ENCODE measurements at regions not wholly inside any gene's neighbourhood (a gene's known extent, or its start where the extent isn't known, plus 50 kb on each side); places are given as distances from the start of the nearest gene placed in this dataset.

DNA sequence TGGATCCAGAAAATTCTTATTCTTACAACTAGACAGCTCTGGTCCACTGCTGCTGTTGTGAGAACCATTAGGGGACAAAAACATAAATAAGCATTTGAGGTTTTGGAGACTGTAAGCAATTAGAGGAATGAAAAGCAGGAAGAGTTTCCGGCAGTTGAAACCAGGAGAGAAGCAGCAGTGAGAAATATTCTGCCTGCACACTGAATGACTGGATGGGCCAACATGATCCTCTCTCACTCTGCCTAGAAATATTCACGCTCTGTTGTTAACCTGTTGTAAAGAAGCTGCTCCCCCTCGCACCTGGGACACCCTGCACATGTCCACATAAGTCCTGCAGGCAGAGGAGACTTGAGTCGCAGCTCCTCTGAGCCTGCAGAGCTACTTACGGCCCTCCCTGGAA lies 60.4 kb upstream of the RNF152 start:
- TF ChIP-seq, protein P1, sequence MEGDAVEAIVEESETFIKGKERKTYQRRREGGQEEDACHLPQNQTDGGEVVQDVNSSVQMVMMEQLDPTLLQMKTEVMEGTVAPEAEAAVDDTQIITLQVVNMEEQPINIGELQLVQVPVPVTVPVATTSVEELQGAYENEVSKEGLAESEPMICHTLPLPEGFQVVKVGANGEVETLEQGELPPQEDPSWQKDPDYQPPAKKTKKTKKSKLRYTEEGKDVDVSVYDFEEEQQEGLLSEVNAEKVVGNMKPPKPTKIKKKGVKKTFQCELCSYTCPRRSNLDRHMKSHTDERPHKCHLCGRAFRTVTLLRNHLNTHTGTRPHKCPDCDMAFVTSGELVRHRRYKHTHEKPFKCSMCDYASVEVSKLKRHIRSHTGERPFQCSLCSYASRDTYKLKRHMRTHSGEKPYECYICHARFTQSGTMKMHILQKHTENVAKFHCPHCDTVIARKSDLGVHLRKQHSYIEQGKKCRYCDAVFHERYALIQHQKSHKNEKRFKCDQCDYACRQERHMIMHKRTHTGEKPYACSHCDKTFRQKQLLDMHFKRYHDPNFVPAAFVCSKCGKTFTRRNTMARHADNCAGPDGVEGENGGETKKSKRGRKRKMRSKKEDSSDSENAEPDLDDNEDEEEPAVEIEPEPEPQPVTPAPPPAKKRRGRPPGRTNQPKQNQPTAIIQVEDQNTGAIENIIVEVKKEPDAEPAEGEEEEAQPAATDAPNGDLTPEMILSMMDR (IDR thresholded peaks at IDR 0.05; ENCODE audit: control extremely low read depth, extremely low read depth, low read depth, missing control alignments) = no peak
- ChIA-PET POLR2A (no interaction called here), CTCF (interaction anchor here (1.4 to 1.5 kb wide), 2 partner anchors 10 to 51 kb away, joined by 3 to 4 read pairs; no protein-coding TSS in a partner anchor)
- no peak for DNase-seq (ENCODE audit: extremely low spot score)

DNA sequence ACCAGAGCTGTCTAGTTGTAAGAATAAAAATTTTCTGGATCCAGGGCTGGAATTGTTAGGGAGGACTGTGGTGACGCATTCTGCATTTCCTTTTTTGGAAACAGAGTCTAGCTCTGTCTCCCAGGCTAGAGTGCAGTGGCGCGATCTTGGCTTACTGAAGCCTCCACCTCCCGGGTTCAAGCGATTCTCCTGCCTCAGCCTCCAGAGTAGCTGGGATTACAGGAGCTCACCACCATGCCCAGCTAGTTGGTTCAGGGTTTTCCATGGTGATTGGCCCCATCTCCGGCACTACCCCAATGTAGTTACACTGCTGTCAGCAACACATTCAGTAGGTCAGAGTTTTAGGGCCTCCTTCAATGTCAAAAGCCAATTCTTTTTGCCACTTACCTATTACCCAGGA lies 58.6 kb upstream of the RNF152 start:
- TF ChIP-seq, protein P1 (IDR thresholded peaks at IDR 0.05; ENCODE audit: control extremely low read depth, extremely low read depth, low read depth, missing control alignments) = no peak
- no peak for DNase-seq (ENCODE audit: extremely low spot score)
- ChIA-PET CTCF (interaction anchor here (1.4 kb wide), 1 partner anchor 14 kb away, joined by 4 read pairs; no protein-coding TSS in a partner anchor), POLR2A (no interaction called here)

DNA sequence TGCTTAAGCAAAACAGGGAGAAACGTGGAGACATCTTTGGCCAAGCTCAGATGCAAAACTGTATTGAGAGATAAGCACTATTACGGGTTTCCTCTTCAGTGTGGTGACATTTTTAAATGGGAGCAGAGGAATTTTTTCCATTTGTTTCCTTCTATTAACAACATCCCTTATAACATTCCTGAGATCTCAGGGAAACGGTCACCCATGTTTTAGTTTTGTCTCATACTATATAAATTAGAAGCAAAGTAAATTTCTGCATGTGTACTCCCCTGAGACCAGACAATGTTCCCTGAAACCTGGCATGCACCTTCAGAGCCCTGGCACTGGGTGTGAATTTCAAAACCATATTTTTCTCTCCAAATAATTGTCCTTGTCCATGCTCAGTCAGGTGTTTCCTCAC lies 57.6 kb upstream of the RNF152 start:
- TF ChIP-seq, protein P1 (IDR thresholded peaks at IDR 0.05; ENCODE audit: control extremely low read depth, extremely low read depth, low read depth, missing control alignments) = no peak
- ChIA-PET CTCF (no interaction called here), POLR2A (no interaction called here)
- DNase-seq (ENCODE audit: extremely low spot score) = no peak

DNA sequence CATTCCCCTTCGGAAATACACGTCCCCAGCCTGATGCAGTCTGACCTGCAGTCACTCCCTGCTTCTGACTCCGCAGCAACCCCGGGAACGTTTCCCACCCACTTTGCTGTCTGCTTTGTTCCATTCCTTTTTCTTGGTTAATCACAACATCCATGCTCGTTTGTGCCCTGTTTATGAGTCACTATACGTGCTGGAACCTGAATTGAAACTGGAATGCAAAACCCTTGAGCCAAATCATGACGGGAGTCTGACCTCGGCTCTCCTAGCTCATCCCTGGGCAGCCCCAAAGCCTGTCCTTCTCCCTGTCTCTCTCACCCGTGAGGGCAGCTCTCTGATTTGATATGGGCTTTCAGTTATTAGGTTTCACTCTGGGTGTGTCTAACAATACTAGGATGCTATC lies 57.1 kb upstream of the RNF152 start:
- no peak for DNase-seq (ENCODE audit: extremely low spot score)
- ChIA-PET CTCF (no interaction called here), POLR2A (no interaction called here)
- TF ChIP-seq, protein P1 (IDR thresholded peaks at IDR 0.05; ENCODE audit: control extremely low read depth, extremely low read depth, low read depth, missing control alignments) = no peak

DNA sequence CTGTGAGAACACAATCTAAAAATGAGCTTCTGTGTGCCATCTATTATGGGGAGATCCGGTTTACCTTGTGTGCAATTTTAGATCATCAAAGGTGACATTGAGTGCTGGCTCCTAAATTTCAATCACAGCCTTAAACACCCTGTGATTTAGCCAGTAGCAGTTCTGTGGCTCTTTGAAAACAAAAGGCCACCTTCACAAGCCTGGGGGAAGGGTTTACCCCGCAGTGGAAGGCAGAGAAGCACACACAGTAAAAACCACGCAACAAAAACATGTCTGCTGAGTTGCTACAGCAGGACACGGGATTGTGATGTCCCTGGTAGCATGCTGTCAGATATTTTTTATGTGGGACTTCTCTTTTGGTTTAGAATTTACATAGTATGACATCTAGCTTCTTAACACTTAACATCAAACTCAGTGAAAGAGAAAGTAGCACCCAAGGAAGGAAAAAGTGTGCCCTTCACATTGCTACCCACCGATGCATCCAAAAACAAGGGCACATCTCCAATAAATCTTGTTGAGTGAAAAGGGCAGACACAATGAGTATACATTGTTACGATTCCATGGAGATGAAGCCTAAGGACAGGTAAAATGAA lies 56.1 kb upstream of the RNF152 start:
- ChIA-PET POLR2A (no interaction called here), CTCF (interaction anchor here (0.9 to 1.5 kb wide), 3 partner anchors 8 to 48 kb away, joined by 3 read pairs; no protein-coding TSS in a partner anchor)
- TF ChIP-seq, protein P1 (IDR thresholded peaks at IDR 0.05; ENCODE audit: control extremely low read depth, extremely low read depth, low read depth, missing control alignments) = no peak
- DNase-seq (ENCODE audit: extremely low spot score) = no peak

DNA sequence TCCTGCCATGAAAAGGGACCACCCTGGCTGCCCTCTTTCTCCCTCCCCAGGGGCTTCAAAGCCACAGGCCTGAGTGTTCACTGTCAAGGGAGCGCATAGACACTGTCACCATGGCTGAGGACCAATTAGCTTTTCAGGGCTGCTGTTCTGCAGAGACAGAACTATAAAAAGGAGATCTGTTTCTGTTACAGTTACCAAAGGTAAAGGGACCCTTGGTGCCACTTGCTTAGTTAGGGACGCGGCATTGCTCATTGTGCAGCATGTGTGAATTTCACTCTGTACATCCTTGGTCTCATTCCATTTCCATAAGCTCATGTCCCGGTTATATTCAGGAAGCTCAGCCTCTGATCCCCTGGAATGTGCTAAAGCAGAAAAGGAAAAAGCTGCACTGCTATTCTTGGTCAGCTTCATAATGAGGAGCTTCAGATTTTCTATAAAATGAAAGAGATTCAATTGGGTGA lies 55.5 kb upstream of the RNF152 start:
- TF ChIP-seq, protein P1 (IDR thresholded peaks at IDR 0.05; ENCODE audit: control extremely low read depth, extremely low read depth, low read depth, missing control alignments) = no peak
- ChIA-PET POLR2A (no interaction called here), CTCF (interaction anchor here (0.9 to 1.5 kb wide), 3 partner anchors 9 to 48 kb away, joined by 3 read pairs; no protein-coding TSS in a partner anchor)
- DNase-seq (ENCODE audit: extremely low spot score) = no peak

All from GM10248 (cell line).